ENCODE measurements at regions not wholly inside any gene's neighbourhood (a gene's known extent, or its start where the extent isn't known, plus 50 kb on each side); places are given as distances from the start of the nearest gene placed in this dataset.

GRCh38 chr22:49425356-49425755 lies 402.3 kb downstream of the BRD1 start:
- no peak for DNase-seq

GRCh38 chr22:49424893-49425270 lies 402.8 kb downstream of the BRD1 start:
- DNase-seq = no peak

- DNase-seq = no peak
Measured at GRCh38 chr22:49423125-49423650, 404.5 kb downstream of the BRD1 start.

GRCh38 chr22:49422701-49423100 lies 405.0 kb downstream of the BRD1 start:
- no peak for DNase-seq

- DNase-seq = no peak
Measured at GRCh38 chr22:49420651-49421050, 407.0 kb downstream of the BRD1 start.

- no peak for DNase-seq
Measured at GRCh38 chr22:49419661-49420060, 408.0 kb downstream of the BRD1 start.

- no peak for DNase-seq
Measured at GRCh38 chr22:49418943-49419342, 408.7 kb downstream of the BRD1 start.

GRCh38 chr22:49418341-49418894 lies 409.3 kb downstream of the BRD1 start:
- DNase-seq = no peak

- no peak for DNase-seq
Measured at GRCh38 chr22:49417833-49418232, 409.8 kb downstream of the BRD1 start.

- no peak for DNase-seq
Measured at GRCh38 chr22:49417326-49417725, 410.3 kb downstream of the BRD1 start.

- no peak for DNase-seq
Measured at GRCh38 chr22:49415151-49415951, 412.3 kb downstream of the BRD1 start.

- DNase-seq = no peak
Measured at GRCh38 chr22:49413551-49413950, 414.1 kb downstream of the BRD1 start.

GRCh38 chr22:49413146-49413545 lies 414.5 kb downstream of the BRD1 start:
- no peak for DNase-seq

GRCh38 chr22:49412236-49412635 lies 415.4 kb downstream of the BRD1 start:
- no peak for DNase-seq

GRCh38 chr22:49411236-49411635 lies 416.4 kb downstream of the BRD1 start:
- no peak for DNase-seq

- no peak for DNase-seq
Measured at GRCh38 chr22:49408102-49408836, 419.4 kb downstream of the BRD1 start.

- DNase-seq = no peak
Measured at GRCh38 chr22:49406879-49407587, 420.6 kb downstream of the BRD1 start.

- DNase-seq = no peak
Measured at GRCh38 chr22:49406047-49406650, 421.5 kb downstream of the BRD1 start.

- DNase-seq = no peak
Measured at GRCh38 chr22:49405590-49405989, 422.1 kb downstream of the BRD1 start.

- DNase-seq = no peak
Measured at GRCh38 chr22:49404576-49405241, 423.0 kb downstream of the BRD1 start.

GRCh38 chr22:49404020-49404419 lies 423.7 kb downstream of the BRD1 start:
- no peak for DNase-seq

- no peak for DNase-seq
Measured at GRCh38 chr22:49403102-49403501, 424.6 kb downstream of the BRD1 start.
